Peyer's patch (tissue), 4 donors: ENCODE measurements at regions not wholly inside any gene's neighbourhood (a gene's known extent, or its start where the extent isn't known, plus 50 kb on each side); places are given as distances from the start of the nearest gene placed in this dataset.

ENCODE experiments used
- DNase-seq, 3 donors: peaks; one replicate each; pipeline ENCODE4 v3.0.0-alpha.2; 2017 to 2019
- H3K27ac ChIP-seq, 4 donors: fragments of 200-600 bp; sonication (generic); one replicate each; pipeline ENCODE4 v1.5.1; 2016 to 2019
- H3K27me3 ChIP-seq, 2 donors: fragments of 200-600 bp; sonication (generic); one replicate each; pipeline ENCODE4 v1.5.1; 2019
- H3K36me3 ChIP-seq, 3 donors: fragments of 200-600 bp; sonication (generic); one replicate each; pipeline ENCODE4 v1.5.1; 2016 to 2019
- H3K4me1 ChIP-seq, 4 donors: fragments of 200-600 bp; sonication (generic); one replicate each; pipeline ENCODE4 v1.5.1; 2016 to 2019
- H3K4me3 ChIP-seq, 4 donors: fragments of 200-600 bp; sonication (generic); 1 replicate in 3 of 4; 2 replicates in 1 of 4; pipeline ENCODE4 v1.5.1; 2016 to 2019; ENCODE audit warnings: mild to moderate bottlenecking in 1 of 4
- H3K9me3 ChIP-seq, 4 donors: fragments of 200-600 bp; sonication (generic); one replicate each; pipeline ENCODE4 v1.5.1; 2016 to 2019; ENCODE audit warnings: mild to moderate bottlenecking in 1 of 4
- CTCF ChIP-seq, 6 experiments: fragments of 450-650 bp in 4 of 6; fragments of 200-600 bp in 2 of 6; sonication (generic) in 1 of 6; IDR thresholded peaks; one replicate each; pipeline ENCODE4 v1.5.1; 2017 to 2019; ENCODE audit warnings: antibody characterized with exemption in 6 of 6, mild to moderate bottlenecking in 3 of 6, moderate library complexity in 1 of 6
- POLR2A ChIP-seq, 2 donors: fragments of 450-650 bp; IDR thresholded peaks; one replicate each; pipeline ENCODE4 v1.5.1; 2017; ENCODE audit warnings: antibody characterized with exemption in 2 of 2, mild to moderate bottlenecking in 2 of 2, moderate library complexity in 2 of 2

- no peak for DNase-seq
- Histone ChIP-seq H3K27me3 (no peaks in the 10 kb centered on the region), H3K36me3 (no peaks in the 10 kb centered on the region), H3K9me3 (no peaks in the 10 kb centered on the region), H3K27ac (no peak overlapping the region), H3K4me3 (no peak overlapping the region), H3K4me1 (no peaks in the 10 kb centered on the region)
- TF ChIP-seq CTCF (IDR thresholded peaks at IDR 0.05) (no peak), POLR2A (IDR thresholded peaks at IDR 0.05) (no peak)
These were observed 289.4 kb downstream of the TRAM1L1 start for GRCh38 chr4:116796022-116796421.

GRCh38 chr4:116788723-116789122 is 296.7 kb downstream of the TRAM1L1 start:
- H3K9me3 ChIP-seq = no peaks in the 10 kb centered on the region
- no peaks in the 10 kb centered on the region for H3K4me1 ChIP-seq
- no peak overlapping the region for H3K4me3 ChIP-seq
- H3K36me3 ChIP-seq = no peaks in the 10 kb centered on the region
- no peak overlapping the region for H3K27ac ChIP-seq
- TF ChIP-seq POLR2A (IDR thresholded peaks at IDR 0.05) (no peak), CTCF (IDR thresholded peaks at IDR 0.05) (no peak)
- DNase-seq = no peak
- no peaks in the 10 kb centered on the region for H3K27me3 ChIP-seq

GRCh38 chr4:116755051-116755450 is 330.3 kb downstream of the TRAM1L1 start:
- no peak for TF ChIP-seq CTCF (IDR thresholded peaks at IDR 0.05)
- no peak for TF ChIP-seq POLR2A (IDR thresholded peaks at IDR 0.05)
- H3K36me3 ChIP-seq = no peaks in the 10 kb centered on the region
- no peaks in the 10 kb centered on the region for H3K27me3 ChIP-seq
- no peak overlapping the region for H3K27ac ChIP-seq
- H3K9me3 ChIP-seq = no peaks in the 10 kb centered on the region
- H3K4me3 ChIP-seq = no peak overlapping the region
- H3K4me1 ChIP-seq = no peaks in the 10 kb centered on the region
- DNase-seq = no peak

- no peaks in the 10 kb centered on the region for H3K4me1 ChIP-seq
- DNase-seq = no peak
- TF ChIP-seq CTCF (IDR thresholded peaks at IDR 0.05) = no peak
- no peak for TF ChIP-seq POLR2A (IDR thresholded peaks at IDR 0.05)
- no peak overlapping the region for H3K4me3 ChIP-seq
- no peaks in the 10 kb centered on the region for H3K27me3 ChIP-seq
- no peak overlapping the region for H3K27ac ChIP-seq
- H3K36me3 ChIP-seq = no peaks in the 10 kb centered on the region
- H3K9me3 ChIP-seq = no peaks in the 10 kb centered on the region
These were observed 333.3 kb downstream of the TRAM1L1 start for GRCh38 chr4:116752027-116752426.

GRCh38 chr4:116736756-116737155 is 348.6 kb downstream of the TRAM1L1 start:
- Histone ChIP-seq H3K36me3 (no peaks in the 10 kb centered on the region), H3K4me3 (no peak overlapping the region), H3K9me3 (no peaks in the 10 kb centered on the region), H3K27ac (no peak overlapping the region), H3K4me1 (no peaks in the 10 kb centered on the region), H3K27me3 (no peaks in the 10 kb centered on the region)
- DNase-seq = no peak
- no peak for TF ChIP-seq CTCF (IDR thresholded peaks at IDR 0.05)

GRCh38 chr4:116734178-116734577 is 351.2 kb downstream of the TRAM1L1 start:
- no peak overlapping the region for H3K27ac ChIP-seq
- TF ChIP-seq CTCF (IDR thresholded peaks at IDR 0.05) (no peak), POLR2A (IDR thresholded peaks at IDR 0.05) (no peak)
- no peak overlapping the region for H3K4me3 ChIP-seq
- no peaks in the 10 kb centered on the region for H3K36me3 ChIP-seq
- H3K4me1 ChIP-seq = no peaks in the 10 kb centered on the region
- H3K9me3 ChIP-seq = no peaks in the 10 kb centered on the region
- H3K27me3 ChIP-seq = no peaks in the 10 kb centered on the region
- DNase-seq = no peak
